ENCODE measurements at regions not wholly inside any gene's neighbourhood (a gene's known extent, or its start where the extent isn't known, plus 50 kb on each side); places are given as distances from the start of the nearest gene placed in this dataset.

- TF ChIP-seq EZH2 (IDR thresholded peaks at IDR 0.05) (no peak), POLR2AphosphoS5 (IDR thresholded peaks at IDR 0.05; ENCODE audit: borderline replicate concordance, low read depth, low read length) (no peak)
These were observed 512.3 kb upstream of the PCDH9 start for GRCh38 chr13:67742478-67742877.

All from SK-N-MC (cell line).